ENCODE measurements at regions not wholly inside any gene's neighbourhood (a gene's known extent, or its start where the extent isn't known, plus 50 kb on each side); places are given as distances from the start of the nearest gene placed in this dataset.

- TF ChIP-seq CTCF (IDR thresholded peaks at IDR 0.05; ENCODE audit: low read depth, low read length, missing input control) (no peak), ATF3 (IDR thresholded peaks at IDR 0.05) (no peak), HNF4A (conservative IDR thresholded peaks at IDR 0.05) (no peak), RAD21 (IDR thresholded peaks at IDR 0.05) (no peak), REST (IDR thresholded peaks at IDR 0.05) (no peak), MAX (IDR thresholded peaks at IDR 0.05) (no peak), SP1 (IDR thresholded peaks at IDR 0.05) (no peak), FOXA1 (IDR thresholded peaks at IDR 0.05) (no peak), RXRA (IDR thresholded peaks at IDR 0.05) (no peak), JUND (IDR thresholded peaks at IDR 0.05) (no peak), GABPA (IDR thresholded peaks at IDR 0.05 in 1 of 2, conservative IDR thresholded peaks at IDR 0.05 in 1 of 2) (no peak), HNF4G (IDR thresholded peaks at IDR 0.05) (no peak), TAF1 (conservative IDR thresholded peaks at IDR 0.05) (no peak)
Measured at GRCh38 chr10:60555700-60556099, 166.0 kb upstream of the ANK3 start.

All from liver (tissue), 3 donors.